Mucosa of descending colon (tissue), 3 donors: ENCODE measurements at regions not wholly inside any gene's neighbourhood (a gene's known extent, or its start where the extent isn't known, plus 50 kb on each side); places are given as distances from the start of the nearest gene placed in this dataset.
"Not testable (repeated sequence)": the region's sequence is repeated elsewhere in the genome, so short reads cannot be mapped to it uniquely, and the experiment has no call there.

Experiments
- ATAC-seq: fragments of 200-7000 bp; cut with Tn5 transposase; one replicate; pipeline ENCODE4 v1.9.1; 2020; ENCODE audit warnings: mild to moderate bottlenecking, moderate library complexity
- DNase-seq, 3 donors: peaks; one replicate each; pipeline ENCODE4 v3.0.0-alpha.2; 2020
- H3K36me3 ChIP-seq: fragments of 200-600 bp; one replicate; pipeline ENCODE4 v1.8.0; 2021; ENCODE audit warnings: low read depth, mild to moderate bottlenecking
- H3K4me1 ChIP-seq: fragments of 200-600 bp; one replicate; pipeline ENCODE4 v1.8.0; 2021; ENCODE audit warnings: low read depth, mild to moderate bottlenecking
- H3K4me3 ChIP-seq: fragments of 200-600 bp; one replicate; pipeline ENCODE4 v1.8.0; 2021; ENCODE audit warnings: mild to moderate bottlenecking
- H3K9me3 ChIP-seq: fragments of 200-600 bp; one replicate; pipeline ENCODE4 v1.8.0; 2021; ENCODE audit warnings: mild to moderate bottlenecking
- intact Hi-C, 2 donors: fragments of 100-400 bp; cut with DNase I in 1 of 2; cut with micrococcal nuclease in 1 of 2; formaldehyde crosslinking; loops; one replicate each; pipeline versions ENCODE4 v1.11.0 to v1.11.1; 2022; cut with DNase I, micrococcal nuclease
- TF ChIP-seq, protein P1 (sequence below): fragments of 200-600 bp; IDR thresholded peaks from one replicate; pipeline ENCODE4 v1.8.0; 2022; ENCODE audit warnings: antibody characterized with exemption, mild to moderate bottlenecking
- donor health status: DM: no; HTN: no; CAD: no; lungs with moderate emphysema.
- donor health status: DM: no; HTN: no; CAD: no.
- donor health status: DM: no; HTN: yes; CAD: no.

- intact Hi-C loops, result no loop called here
- TF ChIP-seq, protein P1, sequence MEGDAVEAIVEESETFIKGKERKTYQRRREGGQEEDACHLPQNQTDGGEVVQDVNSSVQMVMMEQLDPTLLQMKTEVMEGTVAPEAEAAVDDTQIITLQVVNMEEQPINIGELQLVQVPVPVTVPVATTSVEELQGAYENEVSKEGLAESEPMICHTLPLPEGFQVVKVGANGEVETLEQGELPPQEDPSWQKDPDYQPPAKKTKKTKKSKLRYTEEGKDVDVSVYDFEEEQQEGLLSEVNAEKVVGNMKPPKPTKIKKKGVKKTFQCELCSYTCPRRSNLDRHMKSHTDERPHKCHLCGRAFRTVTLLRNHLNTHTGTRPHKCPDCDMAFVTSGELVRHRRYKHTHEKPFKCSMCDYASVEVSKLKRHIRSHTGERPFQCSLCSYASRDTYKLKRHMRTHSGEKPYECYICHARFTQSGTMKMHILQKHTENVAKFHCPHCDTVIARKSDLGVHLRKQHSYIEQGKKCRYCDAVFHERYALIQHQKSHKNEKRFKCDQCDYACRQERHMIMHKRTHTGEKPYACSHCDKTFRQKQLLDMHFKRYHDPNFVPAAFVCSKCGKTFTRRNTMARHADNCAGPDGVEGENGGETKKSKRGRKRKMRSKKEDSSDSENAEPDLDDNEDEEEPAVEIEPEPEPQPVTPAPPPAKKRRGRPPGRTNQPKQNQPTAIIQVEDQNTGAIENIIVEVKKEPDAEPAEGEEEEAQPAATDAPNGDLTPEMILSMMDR, result no peak
- ATAC-seq, result no peak
- DNase-seq, result no peak
- Histone ChIP-seq H3K36me3 (no peaks in the 10 kb centered on the region), H3K4me3 (no peak overlapping the region), H3K9me3 (no peaks in the 10 kb centered on the region), H3K4me1 (no peaks in the 10 kb centered on the region)
Measured at GRCh38 chr18:57943723-57944122, 100.3 kb upstream of the NEDD4L start.

- TF ChIP-seq, protein P1, result no peak
- ATAC-seq, result no peak
- DNase-seq, result no peak
- intact Hi-C loops, result no loop called here
- Histone ChIP-seq H3K4me1 (no peaks in the 10 kb centered on the region), H3K4me3 (no peak overlapping the region), H3K9me3 (no peaks in the 10 kb centered on the region), H3K36me3 (no peaks in the 10 kb centered on the region)
Measured at GRCh38 chr18:57942493-57942892, 101.5 kb upstream of the NEDD4L start.

DNA sequence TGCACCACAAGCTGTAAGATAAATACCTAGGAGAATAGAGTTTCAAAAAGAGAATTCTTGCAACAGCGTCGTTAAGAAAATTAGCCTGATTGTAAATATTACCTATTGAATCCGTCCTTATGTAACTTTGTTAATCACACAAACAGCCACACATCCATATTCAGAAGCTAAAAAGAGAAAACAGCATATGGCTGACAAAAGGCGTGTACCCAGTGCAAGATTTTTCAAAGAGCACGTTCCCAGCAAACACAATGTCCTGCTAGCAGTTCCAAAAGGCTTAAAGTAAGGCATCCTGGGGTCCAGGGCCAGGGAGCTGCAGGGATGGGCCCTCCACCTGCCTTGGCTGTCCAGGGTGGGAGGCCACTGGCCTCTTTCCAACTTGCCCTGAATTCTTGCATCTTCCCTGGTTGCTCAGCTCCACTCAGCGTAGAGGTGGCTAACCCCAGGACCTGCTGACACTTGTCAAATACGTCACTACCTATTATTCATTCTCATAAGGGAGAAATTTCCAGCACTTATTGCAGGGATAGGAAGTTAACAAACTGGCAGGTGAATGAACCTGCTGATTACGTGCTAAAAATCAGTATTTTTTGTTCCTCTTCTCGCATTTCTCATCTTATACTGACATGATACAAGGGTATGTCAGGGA is 102.1 kb upstream of the NEDD4L start:
- TF ChIP-seq, protein P1, result no peak
- H3K4me3 ChIP-seq, result no peak overlapping the region
- H3K9me3 ChIP-seq, result no peaks in the 10 kb centered on the region
- H3K4me1 ChIP-seq, result no peaks in the 10 kb centered on the region
- H3K36me3 ChIP-seq, result no peaks in the 10 kb centered on the region
- intact Hi-C loops, result no loop called here
- ATAC-seq (no peak), DNase-seq (no peak)

DNA sequence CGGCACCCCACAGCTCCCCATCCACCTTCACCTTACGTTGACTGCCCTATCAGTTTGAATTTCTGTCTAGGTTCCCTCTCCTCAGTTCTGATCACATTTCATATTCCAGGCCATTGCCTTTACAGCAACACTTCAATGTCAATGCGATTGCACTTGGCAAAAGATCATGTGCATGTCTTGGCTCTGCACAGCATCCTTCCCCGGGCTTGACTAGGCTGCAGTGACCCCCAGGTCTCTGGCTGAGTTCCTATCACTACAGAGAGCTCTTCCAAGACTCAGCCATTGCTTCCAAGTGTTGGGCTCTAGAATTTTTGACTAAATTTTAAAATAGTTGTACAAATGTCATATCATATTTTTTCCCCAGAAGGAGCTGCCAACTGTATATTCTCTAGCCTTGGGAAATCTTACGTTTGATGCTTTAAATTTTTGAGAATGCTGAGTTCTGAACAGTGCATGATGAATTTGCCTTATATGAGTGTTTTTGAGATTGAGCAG is 103.8 kb upstream of the NEDD4L start:
- Histone ChIP-seq H3K4me1 (no peaks in the 10 kb centered on the region), H3K9me3 (no peaks in the 10 kb centered on the region), H3K36me3 (no peaks in the 10 kb centered on the region), H3K4me3 (no peak overlapping the region)
- TF ChIP-seq, protein P1, result no peak
- no peak for ATAC-seq
- intact Hi-C loops, result no loop called here
- DNase-seq, result no peak

DNA sequence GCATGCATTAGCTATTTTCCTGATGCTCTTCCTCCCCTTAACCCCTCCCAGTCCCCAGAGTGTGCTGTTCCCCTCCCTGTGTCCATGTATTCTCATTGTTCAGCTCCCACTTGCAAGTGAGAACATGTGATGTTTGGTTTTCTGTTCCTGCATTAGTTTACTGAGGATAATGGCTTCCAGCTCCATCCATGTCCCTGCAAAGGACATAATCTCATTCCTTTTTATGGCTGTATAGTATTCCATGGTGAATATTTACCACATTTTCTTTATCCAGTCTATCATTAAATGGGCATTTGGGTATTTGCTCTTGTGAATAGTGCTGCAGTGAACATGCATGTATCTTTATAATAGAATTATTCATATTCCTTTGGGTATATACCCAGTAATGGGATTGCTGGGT is 109.7 kb upstream of the NEDD4L start:
- ATAC-seq, DNase-seq, H3K36me3 ChIP-seq, H3K9me3 ChIP-seq, H3K4me3 ChIP-seq, H3K4me1 ChIP-seq, intact Hi-C loops: not testable (repeated sequence)

GRCh38 chr18:57931038-57931437 is 113.0 kb upstream of the NEDD4L start:
- intact Hi-C loops, result no loop called here

More at GRCh38 chr18:57931038-57931437, 113.0 kb upstream of the NEDD4L start:
- TF ChIP-seq, protein P1, result no peak
- peak in 1 of 3 donors; percentile 36 for DNase-seq
- no peaks in the 10 kb centered on the region for H3K4me1 ChIP-seq
- peak; percentile 72 for ATAC-seq
- no peak overlapping the region for H3K4me3 ChIP-seq
- H3K9me3 ChIP-seq, result no peaks in the 10 kb centered on the region
- H3K36me3 ChIP-seq, result no peaks in the 10 kb centered on the region
